NCI-H1092 treated with DMSO at 0.1 percent for 48 hours (cell line): ENCODE measurements at regions not wholly inside any gene's neighbourhood (a gene's known extent, or its start where the extent isn't known, plus 50 kb on each side); places are given as distances from the start of the nearest gene placed in this dataset.
"Not testable (repeated sequence)": the region's sequence is repeated elsewhere in the genome, so short reads cannot be mapped to it uniquely, and the experiment has no call there.

Experiments
- DNase-seq: peaks from one replicate; lab custom pipeline; 2025; lab: John Stamatoyannopoulos, UW

- DNase-seq: no peak
Observed at GRCh38 chr10:21405981-21406380, 119.5 kb downstream of the SKIDA1 start.

- no peak for DNase-seq
Observed at GRCh38 chr10:21403256-21404015, 122.0 kb downstream of the SKIDA1 start.

GRCh38 chr10:21402606-21403083 is 122.8 kb downstream of the SKIDA1 start:
- no peak for DNase-seq

GRCh38 chr10:21401196-21401595 is 124.3 kb downstream of the SKIDA1 start:
- no peak for DNase-seq

- DNase-seq: peak; percentile 61
Observed at GRCh38 chr10:21399392-21400035, 126.0 kb downstream of the SKIDA1 start.

GRCh38 chr10:21398563-21399231 is 126.8 kb downstream of the SKIDA1 start:
- no peak for DNase-seq

- DNase-seq: no peak
Observed at GRCh38 chr10:21396889-21397288, 128.6 kb downstream of the SKIDA1 start.

GRCh38 chr10:21393931-21394330 is 131.6 kb downstream of the SKIDA1 start:
- DNase-seq: no peak

- no peak for DNase-seq
Observed at GRCh38 chr10:21388589-21388988, 136.9 kb downstream of the SKIDA1 start.

- no peak for DNase-seq
Observed at GRCh38 chr10:21387868-21388267, 137.6 kb downstream of the SKIDA1 start.

- DNase-seq: no peak
Observed at GRCh38 chr10:21385996-21386585, 139.4 kb downstream of the SKIDA1 start.

- no peak for DNase-seq
Observed at GRCh38 chr10:21385536-21385935, 139.9 kb downstream of the SKIDA1 start.

- DNase-seq: no peak
Observed at GRCh38 chr10:21379143-21379542, 146.3 kb downstream of the SKIDA1 start.

- DNase-seq: not testable (repeated sequence)
Observed at GRCh38 chr10:21375274-21375673, 150.2 kb downstream of the SKIDA1 start.

- not testable (repeated sequence) for DNase-seq
Observed at GRCh38 chr10:21373881-21374280, 151.6 kb downstream of the SKIDA1 start.

- DNase-seq: peak; percentile 15
Observed at GRCh38 chr10:21372651-21373410, 152.7 kb downstream of the SKIDA1 start.

GRCh38 chr10:21369697-21370096 is 155.8 kb downstream of the SKIDA1 start:
- DNase-seq: no peak

GRCh38 chr10:21368728-21369425 is 156.6 kb downstream of the SKIDA1 start:
- DNase-seq: no peak

GRCh38 chr10:21368022-21368582 is 157.4 kb downstream of the SKIDA1 start:
- DNase-seq: no peak

GRCh38 chr10:21366108-21366507 is 159.4 kb downstream of the SKIDA1 start:
- not testable (repeated sequence) for DNase-seq
